H9 (cell line): ENCODE measurements at regions not wholly inside any gene's neighbourhood (a gene's known extent, or its start where the extent isn't known, plus 50 kb on each side); places are given as distances from the start of the nearest gene placed in this dataset.

Source experiments
- DNase-seq: peaks from one replicate; pipeline ENCODE4 v3.0.0-alpha.2; 2017
- H2AFZ ChIP-seq: one replicate; pipeline ENCODE4 v1.6.1; 2013; ENCODE audit warnings: mild to moderate bottlenecking, low read length, control low read depth, moderate library complexity
- H2AK5ac ChIP-seq: 2 replicates; pipeline ENCODE4 v1.6.1; 2013; ENCODE audit warnings: low read length, control low read depth, mixed read lengths; ENCODE audit not compliant: insufficient read length
- H2BK120ac ChIP-seq: one replicate; pipeline ENCODE4 v1.6.1; 2013; ENCODE audit warnings: low read depth, mild to moderate bottlenecking, low read length, control low read depth, inconsistent platforms; ENCODE audit not compliant: poor library complexity, severe bottlenecking
- H2BK12ac ChIP-seq: 2 replicates; pipeline ENCODE4 v1.6.1; 2013; ENCODE audit warnings: low read length, control low read depth, mixed read lengths, low read depth; ENCODE audit not compliant: insufficient read length
- H2BK15ac ChIP-seq: 2 replicates; pipeline ENCODE4 v1.6.1; 2013; ENCODE audit warnings: low read depth, low read length, control low read depth
- H2BK20ac ChIP-seq: one replicate; pipeline ENCODE4 v1.6.1; 2013; ENCODE audit warnings: low read depth, mild to moderate bottlenecking, low read length, control low read depth, inconsistent platforms; ENCODE audit not compliant: poor library complexity, severe bottlenecking
- H2BK5ac ChIP-seq: 2 replicates; pipeline ENCODE4 v1.6.1; 2013; ENCODE audit warnings: low read length, control low read depth, mixed read lengths; ENCODE audit not compliant: insufficient read length
- H3K14ac ChIP-seq: 2 replicates; pipeline ENCODE4 v1.6.1; 2013; ENCODE audit warnings: low read length, control low read depth; ENCODE audit not compliant: insufficient read depth
- H3K18ac ChIP-seq: 2 replicates; pipeline ENCODE4 v1.6.1; 2013; ENCODE audit warnings: low read depth, mild to moderate bottlenecking, mixed read lengths, low read length, control low read depth; ENCODE audit not compliant: insufficient read length
- H3K23ac ChIP-seq: 2 replicates; pipeline ENCODE4 v1.6.1; 2013; ENCODE audit warnings: low read length, control low read depth, mixed read lengths, low read depth; ENCODE audit not compliant: insufficient read length
- H3K23me2 ChIP-seq: 2 replicates; pipeline ENCODE4 v1.6.1; 2013; ENCODE audit warnings: low read depth, mild to moderate bottlenecking, mixed read lengths, low read length, control low read depth; ENCODE audit not compliant: insufficient read length, poor library complexity, severe bottlenecking
- H3K27ac ChIP-seq: 2 replicates; pipeline ENCODE4 v1.5.1; 2013; ENCODE audit warnings: low read length, control low read depth, mixed read lengths, low read depth; ENCODE audit not compliant: insufficient read length
- H3K27me3 ChIP-seq: 2 replicates; pipeline ENCODE4 v1.6.1; 2013; ENCODE audit warnings: low read length, control low read depth, inconsistent platforms; ENCODE audit not compliant: insufficient read depth
- H3K4ac ChIP-seq: 2 replicates; pipeline ENCODE4 v1.6.1; 2013; ENCODE audit warnings: low read depth, mild to moderate bottlenecking, control low read depth, inconsistent platforms, low read length, moderate library complexity
- H3K4me1 ChIP-seq: 2 replicates; pipeline ENCODE4 v1.6.1; 2013; ENCODE audit warnings: low read length, control low read depth, inconsistent platforms; ENCODE audit not compliant: insufficient read depth
- H3K4me2 ChIP-seq: 2 replicates; pipeline ENCODE4 v1.6.1; 2013; ENCODE audit warnings: low read length, control low read depth, mixed read lengths; ENCODE audit not compliant: insufficient read length, insufficient read depth
- H3K56ac ChIP-seq: 2 replicates; pipeline ENCODE4 v1.6.1; 2013; ENCODE audit warnings: low read depth, mild to moderate bottlenecking, mixed read lengths, low read length, control low read depth; ENCODE audit not compliant: insufficient read length
- H3K79me1 ChIP-seq: 2 replicates; pipeline ENCODE4 v1.6.1; 2013; ENCODE audit warnings: low read depth, mild to moderate bottlenecking, moderate library complexity, low read length, control low read depth, inconsistent platforms; ENCODE audit not compliant: insufficient read depth, poor library complexity, severe bottlenecking
- H3K79me2 ChIP-seq: 2 replicates; pipeline ENCODE4 v1.6.1; 2013; ENCODE audit warnings: low read length, control low read depth, inconsistent platforms; ENCODE audit not compliant: insufficient read depth
- H3K9ac ChIP-seq: 2 replicates; pipeline ENCODE4 v1.6.1; 2013; ENCODE audit warnings: low read length, control low read depth, mixed read lengths; ENCODE audit not compliant: insufficient read length; ENCODE audit errors: extremely low read depth
- H3K9me3 ChIP-seq: one replicate; pipeline ENCODE4 v1.6.1; 2013; ENCODE audit warnings: low read depth, low read length, inconsistent platforms; ENCODE audit not compliant: control insufficient read depth
- H3T11ph ChIP-seq: one replicate; pipeline ENCODE4 v1.6.1; 2013; ENCODE audit warnings: mild to moderate bottlenecking, low read length, control low read depth, inconsistent platforms
- H4K20me1 ChIP-seq: one replicate; pipeline ENCODE4 v1.6.1; 2013; ENCODE audit not compliant: control insufficient read depth, insufficient read length, insufficient read depth
- H4K5ac ChIP-seq: 2 replicates; pipeline ENCODE4 v1.6.1; 2013; ENCODE audit warnings: low read depth, mild to moderate bottlenecking, mixed read lengths, low read length, control low read depth; ENCODE audit not compliant: insufficient read length
- H4K8ac ChIP-seq: replicated peaks from 2 replicates; pipeline ENCODE4 v1.6.1; 2013; ENCODE audit warnings: low read length, control low read depth, mixed read lengths, low read depth; ENCODE audit not compliant: insufficient read length
- H4K91ac ChIP-seq: 2 replicates; pipeline ENCODE4 v1.6.1; 2013; ENCODE audit warnings: low read depth, mild to moderate bottlenecking, moderate library complexity, mixed read lengths, low read length, control low read depth; ENCODE audit not compliant: insufficient read length
- H3K27ac Mint-ChIP-seq, 3 experiments: 2 replicates in 2 of 3; 3 replicates in 1 of 3; pipeline ENCODE4 v1.8.0; 2020 to 2021; ENCODE audit warnings: mixed read lengths in 3 of 3, mild to moderate bottlenecking in 1 of 3, moderate library complexity in 1 of 3
- H3K27me3 Mint-ChIP-seq: 2 replicates; pipeline ENCODE4 v1.8.0; 2021; ENCODE audit warnings: low read depth, mild to moderate bottlenecking, moderate library complexity, mixed read lengths
- H3K36me3 Mint-ChIP-seq, 3 experiments: 2 replicates in 2 of 3; 3 replicates in 1 of 3; pipeline ENCODE4 v1.8.0; 2020 to 2021; ENCODE audit warnings: low read depth in 3 of 3, mixed read lengths in 3 of 3; ENCODE audit not compliant: insufficient read depth in 1 of 3
- H3K4me1 Mint-ChIP-seq, 2 experiments: 2 replicates each; pipeline ENCODE4 v1.8.0; 2020; ENCODE audit warnings: mixed read lengths in 2 of 2
- H3K4me3 Mint-ChIP-seq, 2 experiments: 2 replicates in 1 of 2; 3 replicates in 1 of 2; pipeline ENCODE4 v1.8.0; 2020 to 2021; ENCODE audit warnings: mild to moderate bottlenecking in 2 of 2, mixed read lengths in 2 of 2, moderate library complexity in 1 of 2
- H3K9me3 Mint-ChIP-seq, 2 experiments: 2 replicates in 1 of 2; 3 replicates in 1 of 2; pipeline ENCODE4 v1.8.0; 2020; ENCODE audit warnings: mild to moderate bottlenecking in 2 of 2, mixed read lengths in 2 of 2, moderate library complexity in 1 of 2
- WGBS: extraction: QIAGEN DNeasy Blood & Tissue Kit; methylation state at CpG from one replicate; pipeline ENCODE4 v1.1.7; 2013; ENCODE audit warnings: missing lambda C conversion rate, low lambda C conversion rate, mixed read lengths; ENCODE audit not compliant: insufficient read length; ENCODE audit errors: extremely low coverage; 5-methylcytosine and 5-hydroxymethylcytosine counted together
- TF ChIP-seq, protein P1 (sequence below): fragments of 200-600 bp; sonication (generic); conservative IDR thresholded peaks from 3 replicates; pipeline ENCODE4 v1.8.0; 2021; ENCODE audit warnings: antibody characterized with exemption, mild to moderate bottlenecking

GRCh38 chr13:48798180-48798579, 144.5 kb downstream of the CYSLTR2 start:
- Histone ChIP-seq H2BK5ac (no peak overlapping the region), H3K4me2 (no peak overlapping the region), H3K23ac (no peak overlapping the region), H2BK120ac (no peak overlapping the region), H2BK15ac (no peak overlapping the region), H3K79me2 (no peaks in the 10 kb centered on the region), H3T11ph (no peak overlapping the region), H3K23me2 (no peaks in the 10 kb centered on the region), H3K9ac (no peak overlapping the region), H2AK5ac (no peak overlapping the region), H3K18ac (no peak overlapping the region), H4K8ac (no peak overlapping the region), H3K9me3 (no peaks in the 10 kb centered on the region), H3K14ac (no peak overlapping the region), H3K4ac (no peak overlapping the region), H3K4me1 (no peaks in the 10 kb centered on the region), H3K79me1 (no peaks in the 10 kb centered on the region), H4K91ac (no peak overlapping the region), H3K56ac (no peak overlapping the region), H3K27me3 (no peaks in the 10 kb centered on the region), H4K20me1 (no peaks in the 10 kb centered on the region), H2BK20ac (no peak overlapping the region), H4K5ac (no peak overlapping the region), H2AFZ (no peak overlapping the region), H2BK12ac (no peak overlapping the region), H3K27ac (no peak overlapping the region)
- no CpG with 5 or more reads among the region's 2 CpGs for WGBS
- peaks cover 2 to 5% of the 10 kb centered on the region in 2 experiments; a peak in 1 of 5 replicates for H3K9me3 Mint-ChIP-seq
- no peak for DNase-seq
- H3K36me3 Mint-ChIP-seq = no peaks in the 10 kb centered on the region; a peak in 3 of 7 replicates
- H3K4me3 Mint-ChIP-seq = no peak overlapping the region
- H3K27ac Mint-ChIP-seq = no peak overlapping the region
- no peaks in the 10 kb centered on the region; the same call in 1 of the 2 replicates for H3K27me3 Mint-ChIP-seq
- TF ChIP-seq, protein P1, sequence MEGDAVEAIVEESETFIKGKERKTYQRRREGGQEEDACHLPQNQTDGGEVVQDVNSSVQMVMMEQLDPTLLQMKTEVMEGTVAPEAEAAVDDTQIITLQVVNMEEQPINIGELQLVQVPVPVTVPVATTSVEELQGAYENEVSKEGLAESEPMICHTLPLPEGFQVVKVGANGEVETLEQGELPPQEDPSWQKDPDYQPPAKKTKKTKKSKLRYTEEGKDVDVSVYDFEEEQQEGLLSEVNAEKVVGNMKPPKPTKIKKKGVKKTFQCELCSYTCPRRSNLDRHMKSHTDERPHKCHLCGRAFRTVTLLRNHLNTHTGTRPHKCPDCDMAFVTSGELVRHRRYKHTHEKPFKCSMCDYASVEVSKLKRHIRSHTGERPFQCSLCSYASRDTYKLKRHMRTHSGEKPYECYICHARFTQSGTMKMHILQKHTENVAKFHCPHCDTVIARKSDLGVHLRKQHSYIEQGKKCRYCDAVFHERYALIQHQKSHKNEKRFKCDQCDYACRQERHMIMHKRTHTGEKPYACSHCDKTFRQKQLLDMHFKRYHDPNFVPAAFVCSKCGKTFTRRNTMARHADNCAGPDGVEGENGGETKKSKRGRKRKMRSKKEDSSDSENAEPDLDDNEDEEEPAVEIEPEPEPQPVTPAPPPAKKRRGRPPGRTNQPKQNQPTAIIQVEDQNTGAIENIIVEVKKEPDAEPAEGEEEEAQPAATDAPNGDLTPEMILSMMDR = no peak
- H3K4me1 Mint-ChIP-seq = peaks cover 0 to 3% of the 10 kb centered on the region in 2 experiments; a peak in 2 of 4 replicates
